Right lobe of liver (tissue), 6 donors: ENCODE measurements at regions not wholly inside any gene's neighbourhood (a gene's known extent, or its start where the extent isn't known, plus 50 kb on each side); places are given as distances from the start of the nearest gene placed in this dataset.

Experiments
- ATAC-seq, 4 donors: fragments of 200-7000 bp; cut with Tn5 transposase; one replicate each; pipeline ENCODE4 v1.9.1; 2020; ENCODE audit warnings: mild to moderate bottlenecking in 4 of 4, moderate library complexity in 4 of 4
- DNase-seq, 3 donors: peaks; one replicate each; pipeline ENCODE4 v3.0.0-alpha.2; 2020
- H3K27ac ChIP-seq, 3 donors: fragments of 200-600 bp; one replicate each; pipeline ENCODE4 v1.8.0; 2022
- H3K27me3 ChIP-seq, 2 donors: fragments of 200-600 bp; one replicate each; pipeline ENCODE4 v1.8.0; 2022
- H3K36me3 ChIP-seq, 4 donors: fragments of 200-600 bp; sonication (generic) in 1 of 4; one replicate each; pipeline versions ENCODE4 v1.5.1 to v1.8.0; 2017 to 2022; ENCODE audit warnings: control low read depth in 1 of 4
- H3K4me1 ChIP-seq, 4 donors: fragments of 200-600 bp; sonication (generic) in 1 of 4; one replicate each; pipeline versions ENCODE4 v1.5.1 to v1.8.0; 2017 to 2022; ENCODE audit warnings: control low read depth in 1 of 4
- H3K4me3 ChIP-seq, 3 donors: fragments of 200-600 bp; one replicate each; pipeline ENCODE4 v1.8.0; 2022
- H3K9me3 ChIP-seq, 4 donors: fragments of 200-600 bp; sonication (generic) in 1 of 4; one replicate each; pipeline versions ENCODE4 v1.5.1 to v1.8.0; 2017 to 2022; ENCODE audit warnings: control low read depth in 1 of 4
- CTCF ChIP-seq, 4 donors: fragments of 200-600 bp in 3 of 4; fragments of 450-650 bp in 1 of 4; IDR thresholded peaks; one replicate each; pipeline versions ENCODE4 v1.5.1 to v1.8.0; 2016 to 2022; ENCODE audit warnings: antibody characterized with exemption in 4 of 4, mild to moderate bottlenecking in 2 of 4
- POLR2A ChIP-seq: fragments of 450-650 bp; IDR thresholded peaks from one replicate; pipeline ENCODE4 v1.6.1; 2017; ENCODE audit warnings: antibody characterized with exemption, mild to moderate bottlenecking
- WGBS: methylation state at CpG from one replicate; pipeline ENCODE4 v1.1.6; 2018; ENCODE audit warnings: low coverage, low lambda C conversion rate; ENCODE audit not compliant: insufficient coverage; ENCODE audit errors: missing lambda C conversion rate; 5-methylcytosine and 5-hydroxymethylcytosine counted together
- intact Hi-C, 2 donors: fragments of 100-400 bp; cut with DNase I; formaldehyde crosslinking; loops; one replicate each; pipeline versions ENCODE4 v1.11.2 to v1.14.1; 2022
- donor health status: DM: no; HTN: yes; CAD: no.
- donor health status: DM: no; HTN: no; CAD: no.
- donor health status: DM: no; HTN: no; CAD: no.
- donor health status: DM: no; HTN: yes; CAD: no.
- donor health status: DM: no; HTN: yes; CAD: no.

- H3K27me3 ChIP-seq = no peaks in the 10 kb centered on the region
- H3K27ac ChIP-seq = no peak overlapping the region
- TF ChIP-seq CTCF (IDR thresholded peaks at IDR 0.05) (no peak), POLR2A (no peak)
- H3K9me3 ChIP-seq = no peaks in the 10 kb centered on the region
- 32% methylated on average over 1 of the region's 1 CpG for WGBS
- H3K4me3 ChIP-seq = no peak overlapping the region
- no peak for ATAC-seq
- no peaks in the 10 kb centered on the region for H3K4me1 ChIP-seq
- no peaks in the 10 kb centered on the region for H3K36me3 ChIP-seq
- DNase-seq = no peak
- intact Hi-C loops = no loop called here
Measured at GRCh38 chr4:106818764-106819163, 217.3 kb downstream of the DKK2 start.

DNA sequence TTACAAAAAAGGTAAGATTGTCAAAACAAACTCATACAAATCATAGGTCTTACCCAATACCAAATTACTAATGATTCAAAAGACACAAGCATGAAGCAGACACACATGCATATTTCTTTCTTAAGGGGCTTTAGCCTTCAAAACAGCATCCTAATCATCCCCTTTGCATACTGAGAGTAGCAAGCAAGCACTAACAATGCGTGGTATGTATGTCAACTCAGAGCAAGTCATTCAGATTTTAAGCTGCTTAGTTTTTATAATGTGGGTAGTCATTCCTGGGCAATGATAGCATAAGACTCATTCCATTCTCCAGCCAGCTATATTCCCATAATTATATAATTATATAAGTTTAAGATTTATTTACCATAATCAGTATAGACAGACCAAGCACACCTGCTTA, 219.6 kb downstream of the DKK2 start:
- no peak overlapping the region for H3K27ac ChIP-seq
- DNase-seq (no peak), ATAC-seq (no peak)
- intact Hi-C loops = no loop called here
- TF ChIP-seq CTCF (IDR thresholded peaks at IDR 0.05) (no peak), POLR2A (no peak)
- H3K9me3 ChIP-seq = no peaks in the 10 kb centered on the region
- no peaks in the 10 kb centered on the region for H3K27me3 ChIP-seq
- WGBS = 73% methylated on average over 1 of the region's 1 CpG
- H3K4me1 ChIP-seq = no peaks in the 10 kb centered on the region
- no peak overlapping the region for H3K4me3 ChIP-seq
- no peaks in the 10 kb centered on the region for H3K36me3 ChIP-seq

GRCh38 chr4:106810122-106810521, 226.0 kb downstream of the DKK2 start:
- TF ChIP-seq CTCF (IDR thresholded peaks at IDR 0.05) (no peak), POLR2A (no peak)
- Histone ChIP-seq H3K36me3 (no peaks in the 10 kb centered on the region), H3K4me1 (no peaks in the 10 kb centered on the region), H3K9me3 (no peaks in the 10 kb centered on the region), H3K27ac (no peak overlapping the region), H3K4me3 (no peak overlapping the region), H3K27me3 (no peaks in the 10 kb centered on the region)
- DNase-seq (no peak), ATAC-seq (no peak)
- intact Hi-C loops = no loop called here

- H3K4me1 ChIP-seq = no peaks in the 10 kb centered on the region
- no peak overlapping the region for H3K4me3 ChIP-seq
- ATAC-seq (no peak), DNase-seq (no peak)
- no peak overlapping the region for H3K27ac ChIP-seq
- TF ChIP-seq POLR2A (no peak), CTCF (IDR thresholded peaks at IDR 0.05) (no peak)
- WGBS = 43% methylated on average over 2 of the region's 2 CpGs
- H3K27me3 ChIP-seq = no peaks in the 10 kb centered on the region
- intact Hi-C loops = no loop called here
- H3K9me3 ChIP-seq = no peaks in the 10 kb centered on the region
- no peaks in the 10 kb centered on the region for H3K36me3 ChIP-seq
Measured at GRCh38 chr4:106809076-106809475, 227.0 kb downstream of the DKK2 start.

- intact Hi-C loops = no loop called here
Measured at GRCh38 chr4:106806158-106806797, 229.8 kb downstream of the DKK2 start.

More at GRCh38 chr4:106806158-106806797, 229.8 kb downstream of the DKK2 start:
- H3K27ac ChIP-seq = no peak overlapping the region
- TF ChIP-seq CTCF (IDR thresholded peaks at IDR 0.05) (no peak), POLR2A (no peak)
- DNase-seq = no peak
- ATAC-seq = no peak
- no peaks in the 10 kb centered on the region for H3K27me3 ChIP-seq
- no peaks in the 10 kb centered on the region for H3K9me3 ChIP-seq
- H3K4me3 ChIP-seq = no peak overlapping the region
- H3K36me3 ChIP-seq = no peaks in the 10 kb centered on the region
- no peaks in the 10 kb centered on the region for H3K4me1 ChIP-seq
